Tibial nerve (tissue), 4 donors: ENCODE measurements at regions not wholly inside any gene's neighbourhood (a gene's known extent, or its start where the extent isn't known, plus 50 kb on each side); places are given as distances from the start of the nearest gene placed in this dataset.
"Not testable (repeated sequence)": the region's sequence is repeated elsewhere in the genome, so short reads cannot be mapped to it uniquely, and the experiment has no call there.

Experiments used
- CTCF ChIP-seq, 5 experiments: fragments of 200-600 bp in 3 of 5; fragments of 450-650 bp in 2 of 5; sonication (generic) in 3 of 5; IDR thresholded peaks; one replicate each; pipeline ENCODE4 v1.5.1; 2016 to 2019; ENCODE audit warnings: antibody characterized with exemption in 5 of 5, mild to moderate bottlenecking in 3 of 5, moderate library complexity in 2 of 5
- EP300 ChIP-seq, 2 donors: sonication (generic); formaldehyde crosslinking; IDR thresholded peaks; one replicate each; pipeline ENCODE4 v1.6.1; 2017; ENCODE audit warnings: antibody characterized with exemption in 2 of 2, mild to moderate bottlenecking in 1 of 2

- not testable (repeated sequence) for TF ChIP-seq EP300, CTCF (IDR thresholded peaks at IDR 0.05)
Measured at GRCh38 chr2:87602118-87602517, 145.8 kb upstream of the PLGLB2 start.
